ENCODE measurements at regions not wholly inside any gene's neighbourhood (a gene's known extent, or its start where the extent isn't known, plus 50 kb on each side); places are given as distances from the start of the nearest gene placed in this dataset.

GRCh38 chr10:62899311-62899710 is 83.1 kb upstream of the EGR2 start:
- H3K27me3 ChIP-seq, result no peaks in the 10 kb centered on the region
- DNase-seq, result no peak
- no peaks in the 10 kb centered on the region for H3K4me1 ChIP-seq (replicated peaks in 1 of 2)
- no peak for TF ChIP-seq CTCF (IDR thresholded peaks at IDR 0.05)
- no peak overlapping the region for H3K27ac ChIP-seq
- H3K9me3 ChIP-seq (replicated peaks in 1 of 3), result no peaks in the 10 kb centered on the region
- H3K4me3 ChIP-seq, result no peak overlapping the region
- 73 to 84% (median 76%) methylated on average over 3 of the region's 3 CpGs for WGBS, 4 donors
- H3K36me3 ChIP-seq (replicated peaks in 1 of 2), result no peaks in the 10 kb centered on the region
- intact Hi-C loops (cut with DNase I), result no loop called here

- Histone ChIP-seq H3K27ac (no peak overlapping the region), H3K9me3 (replicated peaks in 1 of 3) (no peaks in the 10 kb centered on the region), H3K4me3 (no peak overlapping the region), H3K27me3 (no peaks in the 10 kb centered on the region), H3K4me1 (replicated peaks in 1 of 2) (no peaks in the 10 kb centered on the region), H3K36me3 (replicated peaks in 1 of 2) (no peaks in the 10 kb centered on the region)
- 73 to 94% (median 78%) methylated on average over 4 of the region's 4 CpGs for WGBS, 4 donors
- no peak for DNase-seq
- intact Hi-C loops (cut with DNase I), result no loop called here
- TF ChIP-seq POLR2A (IDR thresholded peaks at IDR 0.05) (no peak), CTCF (IDR thresholded peaks at IDR 0.05) (no peak)
These were observed 78.9 kb upstream of the EGR2 start for GRCh38 chr10:62895063-62895462.

GRCh38 chr10:62894156-62894555 is 78.0 kb upstream of the EGR2 start:
- Histone ChIP-seq H3K4me3 (no peak overlapping the region), H3K27ac (no peak overlapping the region), H3K4me1 (replicated peaks in 1 of 2) (no peaks in the 10 kb centered on the region), H3K27me3 (no peaks in the 10 kb centered on the region), H3K36me3 (replicated peaks in 1 of 2) (no peaks in the 10 kb centered on the region), H3K9me3 (replicated peaks in 1 of 3) (no peaks in the 10 kb centered on the region)
- TF ChIP-seq POLR2A (IDR thresholded peaks at IDR 0.05) (no peak), CTCF (IDR thresholded peaks at IDR 0.05) (no peak)
- intact Hi-C loops (cut with DNase I), result no loop called here
- 64 to 87% (median 86%) methylated on average over 3 of the region's 3 CpGs for WGBS, 4 donors
- no peak for DNase-seq

- Histone ChIP-seq H3K27ac (no peak overlapping the region), H3K27me3 (no peaks in the 10 kb centered on the region), H3K4me3 (no peak overlapping the region), H3K36me3 (replicated peaks in 1 of 2) (no peaks in the 10 kb centered on the region), H3K9me3 (replicated peaks in 1 of 3) (no peaks in the 10 kb centered on the region), H3K4me1 (replicated peaks in 1 of 2) (no peaks in the 10 kb centered on the region)
- no peak for DNase-seq
- intact Hi-C loops (cut with DNase I), result no loop called here
- WGBS, 4 donors, result 83 to 100% (median 89%) methylated on average over 1 of the region's 1 CpG
- TF ChIP-seq POLR2A (IDR thresholded peaks at IDR 0.05), result no peak
- TF ChIP-seq CTCF (IDR thresholded peaks at IDR 0.05), result no peak
These were observed 76.9 kb upstream of the EGR2 start for GRCh38 chr10:62893036-62893435.

Data from adrenal gland (tissue), 9 donors.